Fibroblast of villous mesenchyme (primary cell): ENCODE measurements at regions not wholly inside any gene's neighbourhood (a gene's known extent, or its start where the extent isn't known, plus 50 kb on each side); places are given as distances from the start of the nearest gene placed in this dataset.

ENCODE experiments used
- DNase-seq: peaks from one replicate; pipeline ENCODE4 v3.0.0-alpha.2; 2010; ENCODE audit warnings: low read depth
- H3K4me3 ChIP-seq: 2 replicates; pipeline ENCODE4 v1.5.1; 2011; ENCODE audit warnings: low read depth, mild to moderate bottlenecking, low read length
- CTCF ChIP-seq: IDR thresholded peaks from 2 replicates; pipeline ENCODE4 v1.5.1; 2012; ENCODE audit warnings: low read depth, mild to moderate bottlenecking, low read length; ENCODE audit not compliant: insufficient read depth

GRCh38 chr5:83839256-83839655, 118.6 kb upstream of the HAPLN1 start:
- TF ChIP-seq CTCF, result no peak
- no peak for DNase-seq
- H3K4me3 ChIP-seq, result no peak overlapping the region

GRCh38 chr5:83837265-83837907, 116.7 kb upstream of the HAPLN1 start:
- no peak overlapping the region for H3K4me3 ChIP-seq
- TF ChIP-seq CTCF, result no peak
- no peak for DNase-seq

GRCh38 chr5:83834306-83834705, 113.7 kb upstream of the HAPLN1 start:
- DNase-seq, result no peak
- no peak overlapping the region for H3K4me3 ChIP-seq
- no peak for TF ChIP-seq CTCF

- no peak overlapping the region for H3K4me3 ChIP-seq
- no peak for DNase-seq
- TF ChIP-seq CTCF, result no peak
Observed at GRCh38 chr5:83831834-83832233, 111.2 kb upstream of the HAPLN1 start.

GRCh38 chr5:83827111-83827557, 106.5 kb upstream of the HAPLN1 start:
- DNase-seq, result peak; percentile 45
- no peak for TF ChIP-seq CTCF

GRCh38 chr5:83817591-83817990, 96.9 kb upstream of the HAPLN1 start:
- H3K4me3 ChIP-seq, result no peak overlapping the region
- DNase-seq, result no peak
- no peak for TF ChIP-seq CTCF

More at GRCh38 chr5:83827111-83827557, 106.5 kb upstream of the HAPLN1 start:
- H3K4me3 ChIP-seq, result no peak overlapping the region

GRCh38 chr5:83815661-83816060, 95.0 kb upstream of the HAPLN1 start:
- DNase-seq, result no peak
- TF ChIP-seq CTCF, result no peak
- H3K4me3 ChIP-seq, result no peak overlapping the region
